Uterus (tissue), 2 donors: ENCODE measurements at regions not wholly inside any gene's neighbourhood (a gene's known extent, or its start where the extent isn't known, plus 50 kb on each side); places are given as distances from the start of the nearest gene placed in this dataset.

Experiments
- POLR2A ChIP-seq, 2 donors: fragments of 450-650 bp; IDR thresholded peaks; one replicate each; pipeline ENCODE4 v1.6.1; 2016; ENCODE audit warnings: antibody characterized with exemption in 2 of 2, mild to moderate bottlenecking in 1 of 2, moderate library complexity in 1 of 2
- TF ChIP-seq, protein P1 (sequence below), 4 experiments: fragments of 200-600 bp in 2 of 4; fragments of 450-650 bp in 2 of 4; sonication (generic) in 2 of 4; IDR thresholded peaks; one replicate each; pipeline ENCODE4 v1.5.1; 2016 to 2019; ENCODE audit warnings: antibody characterized with exemption in 4 of 4, mild to moderate bottlenecking in 2 of 4, moderate library complexity in 1 of 4

DNA sequence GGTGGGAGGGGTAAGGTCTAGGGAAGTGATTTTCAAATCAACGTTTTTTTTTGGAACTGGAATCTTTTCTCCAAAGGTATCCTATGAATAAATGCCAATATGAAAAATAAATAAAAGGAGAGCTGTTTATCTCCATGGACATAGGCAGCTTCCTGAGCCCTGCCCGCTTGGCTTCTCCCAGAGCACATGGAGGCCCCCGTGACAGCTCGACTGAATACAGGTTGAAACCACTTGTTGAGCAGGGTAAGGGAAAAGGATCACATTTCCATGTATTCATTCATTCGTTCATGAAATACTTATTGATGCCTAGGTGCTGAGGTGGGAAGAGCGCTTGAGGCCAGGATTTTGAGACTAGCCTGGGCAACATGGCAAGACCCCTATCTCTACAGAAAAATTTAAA is 64.8 kb downstream of the MARCHF4 start:
- TF ChIP-seq, protein P1, sequence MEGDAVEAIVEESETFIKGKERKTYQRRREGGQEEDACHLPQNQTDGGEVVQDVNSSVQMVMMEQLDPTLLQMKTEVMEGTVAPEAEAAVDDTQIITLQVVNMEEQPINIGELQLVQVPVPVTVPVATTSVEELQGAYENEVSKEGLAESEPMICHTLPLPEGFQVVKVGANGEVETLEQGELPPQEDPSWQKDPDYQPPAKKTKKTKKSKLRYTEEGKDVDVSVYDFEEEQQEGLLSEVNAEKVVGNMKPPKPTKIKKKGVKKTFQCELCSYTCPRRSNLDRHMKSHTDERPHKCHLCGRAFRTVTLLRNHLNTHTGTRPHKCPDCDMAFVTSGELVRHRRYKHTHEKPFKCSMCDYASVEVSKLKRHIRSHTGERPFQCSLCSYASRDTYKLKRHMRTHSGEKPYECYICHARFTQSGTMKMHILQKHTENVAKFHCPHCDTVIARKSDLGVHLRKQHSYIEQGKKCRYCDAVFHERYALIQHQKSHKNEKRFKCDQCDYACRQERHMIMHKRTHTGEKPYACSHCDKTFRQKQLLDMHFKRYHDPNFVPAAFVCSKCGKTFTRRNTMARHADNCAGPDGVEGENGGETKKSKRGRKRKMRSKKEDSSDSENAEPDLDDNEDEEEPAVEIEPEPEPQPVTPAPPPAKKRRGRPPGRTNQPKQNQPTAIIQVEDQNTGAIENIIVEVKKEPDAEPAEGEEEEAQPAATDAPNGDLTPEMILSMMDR (IDR thresholded peaks at IDR 0.05), result no peak
- no peak for TF ChIP-seq POLR2A (IDR thresholded peaks at IDR 0.05)
